RWPE1 (cell line): ENCODE measurements at regions not wholly inside any gene's neighbourhood (a gene's known extent, or its start where the extent isn't known, plus 50 kb on each side); places are given as distances from the start of the nearest gene placed in this dataset.

Source experiments
- CTCF ChIA-PET: fragments of 350-600 bp; sonication (Branson Sonifier 250); formaldehyde crosslinking; extraction: SDS; loops from one replicate; lab custom pipeline; 2021; lab: Yijun Ruan, JAX
- POLR2A ChIA-PET: fragments of 400-600 bp; formaldehyde crosslinking; extraction: SDS; loops from one replicate; lab custom pipeline; 2020; ENCODE audit warnings: antibody characterized with exemption; ENCODE audit not compliant: low non-redundant PET; lab: Yijun Ruan, JAX
- DNase-seq: peaks from one replicate; pipeline ENCODE4 v3.0.0; 2012; ENCODE audit warnings: low spot score
- H3K27ac ChIP-seq: fragments of 450-650 bp; 2 replicates; pipeline ENCODE4 v1.5.1; 2017
- TF ChIP-seq, protein P1 (sequence below): fragments of 450-650 bp; conservative IDR thresholded peaks from 2 replicates; pipeline ENCODE4 v1.5.1; 2017; ENCODE audit warnings: low read depth, mild to moderate bottlenecking

DNA sequence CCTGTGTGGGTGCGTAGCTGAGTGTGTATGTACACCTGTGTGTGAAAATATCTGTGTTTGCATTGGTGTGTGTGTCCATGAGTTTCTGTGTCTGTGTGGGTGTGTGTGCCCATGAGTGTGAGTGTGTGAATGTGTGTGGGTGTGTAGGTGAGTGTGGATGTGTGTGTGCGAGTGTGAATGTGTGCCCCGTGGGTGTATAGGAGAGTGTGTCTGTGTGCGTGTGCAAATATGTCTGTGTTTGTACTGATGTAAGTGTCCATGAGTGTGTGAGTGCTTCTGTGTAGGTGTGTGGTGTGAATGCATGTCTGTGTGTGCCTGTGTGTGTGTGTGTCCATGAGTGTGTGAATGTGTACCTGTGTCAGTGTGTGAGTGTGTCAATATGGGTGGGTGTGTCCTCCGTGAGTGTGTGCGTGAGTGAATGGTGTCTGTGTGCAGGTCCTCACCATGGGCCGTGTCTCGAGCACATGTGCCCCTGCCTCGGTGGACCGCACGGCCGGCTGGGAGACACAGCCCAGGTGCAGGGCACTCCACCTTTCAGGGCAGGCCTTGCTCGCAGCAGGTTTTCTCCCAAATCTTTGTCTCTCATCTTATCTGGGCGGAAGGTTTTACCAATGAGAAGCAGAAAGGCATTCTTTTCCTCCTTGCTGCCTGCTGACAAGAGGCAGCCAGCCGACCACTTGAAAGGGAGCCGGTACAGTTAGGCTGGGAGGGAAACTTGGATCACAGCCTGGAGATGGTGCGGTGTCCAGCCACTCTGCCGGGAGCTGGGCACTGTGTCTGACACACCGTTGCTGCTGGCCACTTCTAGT is 107.1 kb upstream of the FAM20C start:
- CTCF ChIA-PET, result no interaction called here
- POLR2A ChIA-PET, result no interaction called here
- TF ChIP-seq, protein P1, sequence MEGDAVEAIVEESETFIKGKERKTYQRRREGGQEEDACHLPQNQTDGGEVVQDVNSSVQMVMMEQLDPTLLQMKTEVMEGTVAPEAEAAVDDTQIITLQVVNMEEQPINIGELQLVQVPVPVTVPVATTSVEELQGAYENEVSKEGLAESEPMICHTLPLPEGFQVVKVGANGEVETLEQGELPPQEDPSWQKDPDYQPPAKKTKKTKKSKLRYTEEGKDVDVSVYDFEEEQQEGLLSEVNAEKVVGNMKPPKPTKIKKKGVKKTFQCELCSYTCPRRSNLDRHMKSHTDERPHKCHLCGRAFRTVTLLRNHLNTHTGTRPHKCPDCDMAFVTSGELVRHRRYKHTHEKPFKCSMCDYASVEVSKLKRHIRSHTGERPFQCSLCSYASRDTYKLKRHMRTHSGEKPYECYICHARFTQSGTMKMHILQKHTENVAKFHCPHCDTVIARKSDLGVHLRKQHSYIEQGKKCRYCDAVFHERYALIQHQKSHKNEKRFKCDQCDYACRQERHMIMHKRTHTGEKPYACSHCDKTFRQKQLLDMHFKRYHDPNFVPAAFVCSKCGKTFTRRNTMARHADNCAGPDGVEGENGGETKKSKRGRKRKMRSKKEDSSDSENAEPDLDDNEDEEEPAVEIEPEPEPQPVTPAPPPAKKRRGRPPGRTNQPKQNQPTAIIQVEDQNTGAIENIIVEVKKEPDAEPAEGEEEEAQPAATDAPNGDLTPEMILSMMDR, result no peak
- peak overlapping the region; percentile 29 for H3K27ac ChIP-seq
- DNase-seq, result no peak

DNA sequence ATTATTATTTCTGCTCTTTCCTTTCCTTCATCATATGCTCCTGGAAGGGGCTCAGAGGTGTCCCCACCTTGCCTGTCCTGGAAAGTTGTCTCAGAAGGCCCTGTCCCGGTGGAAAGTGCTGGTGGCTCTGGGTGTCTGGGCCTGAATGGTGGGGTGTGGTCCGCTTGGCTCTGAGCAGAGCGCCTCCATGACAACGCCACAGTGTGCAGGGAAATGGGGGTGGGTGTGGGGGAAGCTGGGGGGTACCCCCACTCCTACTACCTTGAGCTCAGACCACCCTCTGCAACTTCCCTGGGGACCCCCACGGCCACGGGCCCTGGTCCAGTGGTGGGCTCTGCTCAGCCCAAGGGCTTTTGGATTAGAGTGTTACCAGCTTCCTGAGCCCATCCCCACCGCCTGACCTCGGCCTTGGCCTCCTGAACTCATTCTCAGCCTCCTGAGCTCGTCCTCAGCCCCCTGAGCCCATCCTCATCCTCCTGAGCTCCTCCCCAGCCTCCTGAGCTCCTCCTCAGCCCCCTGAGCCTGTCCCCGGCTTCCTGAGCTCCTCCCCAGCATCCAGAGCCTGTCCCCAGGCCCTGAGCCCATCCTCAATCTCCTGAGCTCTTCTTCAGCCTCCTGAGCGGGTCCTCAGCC is 106.4 kb upstream of the FAM20C start:
- TF ChIP-seq, protein P1, result no peak
- POLR2A ChIA-PET, result no interaction called here
- CTCF ChIA-PET, result no interaction called here
- DNase-seq, result no peak
- peak overlapping the region; percentile 29 for H3K27ac ChIP-seq

DNA sequence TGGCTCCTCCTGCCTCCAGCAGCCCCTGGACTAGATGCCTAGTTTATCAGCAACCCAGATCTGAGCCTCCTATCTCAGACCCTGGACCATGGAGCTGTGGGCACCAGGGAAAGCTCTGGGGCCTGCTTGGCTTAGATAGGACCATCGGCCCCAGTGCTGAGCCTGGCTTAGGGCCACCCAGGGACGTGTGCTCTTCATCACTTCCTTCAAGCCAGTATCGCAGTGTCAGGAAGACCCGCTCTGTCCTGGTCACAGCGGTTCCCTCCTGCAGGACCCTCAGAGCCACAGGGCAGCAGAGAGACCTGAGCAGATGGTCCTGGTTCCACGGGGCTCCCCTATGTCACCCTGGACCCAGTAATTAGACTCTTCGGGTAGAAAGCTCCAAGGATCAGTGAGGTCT is 105.7 kb upstream of the FAM20C start:
- POLR2A ChIA-PET, result no interaction called here
- CTCF ChIA-PET, result no interaction called here
- TF ChIP-seq, protein P1, result no peak
- DNase-seq, result no peak
- 0 out of 2 replicates have a peak overlapping the region, but pooled peaks have one; percentile 29 for H3K27ac ChIP-seq

DNA sequence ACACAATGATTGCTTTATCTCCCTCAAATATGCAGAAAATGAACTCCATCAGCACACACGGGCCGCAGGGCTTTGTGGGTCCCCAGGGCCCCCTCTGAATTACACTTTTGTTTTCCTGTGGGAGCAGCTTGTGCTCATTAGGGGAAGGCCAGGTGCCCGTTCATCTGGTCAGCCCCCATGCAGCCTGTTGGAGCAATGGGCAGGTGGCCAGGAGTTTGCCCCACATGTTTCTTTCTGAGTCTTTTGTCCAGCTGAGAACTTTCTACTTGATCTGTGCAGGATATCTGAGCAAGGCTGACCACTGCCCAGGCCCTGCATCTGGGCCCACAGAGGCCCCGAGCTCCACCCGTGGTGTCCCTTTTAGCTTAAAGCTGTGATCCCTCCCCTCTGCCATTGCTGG is 105.3 kb upstream of the FAM20C start:
- peak overlapping the region; percentile 99; the same call in 1 of the 2 replicates for H3K27ac ChIP-seq
- ChIA-PET POLR2A (no interaction called here), CTCF (no interaction called here)
- no peak for DNase-seq
- TF ChIP-seq, protein P1, result no peak

DNA sequence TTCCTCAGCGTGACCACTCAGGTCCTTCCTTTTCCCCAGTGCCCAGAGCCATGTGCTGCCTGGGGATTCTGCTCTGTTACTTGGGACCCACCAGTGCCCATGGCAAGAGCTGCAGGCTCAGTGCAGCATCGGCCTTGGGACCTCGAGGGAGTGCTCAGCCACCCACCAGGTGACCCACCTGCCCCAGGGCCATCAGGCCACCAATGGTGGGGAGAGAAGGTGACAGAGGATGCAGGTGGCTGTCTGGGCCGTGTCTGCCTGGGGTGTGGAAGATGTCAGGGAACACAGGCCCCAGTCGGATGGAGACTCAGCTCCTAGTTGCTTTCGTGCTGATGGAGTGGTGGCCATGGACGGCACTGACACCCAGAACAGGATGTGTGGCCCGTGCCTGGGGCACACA is 104.7 kb upstream of the FAM20C start:
- ChIA-PET POLR2A (no interaction called here), CTCF (no interaction called here)
- H3K27ac ChIP-seq, result peak overlapping the region; percentile 99
- no peak for DNase-seq
- TF ChIP-seq, protein P1, result no peak

DNA sequence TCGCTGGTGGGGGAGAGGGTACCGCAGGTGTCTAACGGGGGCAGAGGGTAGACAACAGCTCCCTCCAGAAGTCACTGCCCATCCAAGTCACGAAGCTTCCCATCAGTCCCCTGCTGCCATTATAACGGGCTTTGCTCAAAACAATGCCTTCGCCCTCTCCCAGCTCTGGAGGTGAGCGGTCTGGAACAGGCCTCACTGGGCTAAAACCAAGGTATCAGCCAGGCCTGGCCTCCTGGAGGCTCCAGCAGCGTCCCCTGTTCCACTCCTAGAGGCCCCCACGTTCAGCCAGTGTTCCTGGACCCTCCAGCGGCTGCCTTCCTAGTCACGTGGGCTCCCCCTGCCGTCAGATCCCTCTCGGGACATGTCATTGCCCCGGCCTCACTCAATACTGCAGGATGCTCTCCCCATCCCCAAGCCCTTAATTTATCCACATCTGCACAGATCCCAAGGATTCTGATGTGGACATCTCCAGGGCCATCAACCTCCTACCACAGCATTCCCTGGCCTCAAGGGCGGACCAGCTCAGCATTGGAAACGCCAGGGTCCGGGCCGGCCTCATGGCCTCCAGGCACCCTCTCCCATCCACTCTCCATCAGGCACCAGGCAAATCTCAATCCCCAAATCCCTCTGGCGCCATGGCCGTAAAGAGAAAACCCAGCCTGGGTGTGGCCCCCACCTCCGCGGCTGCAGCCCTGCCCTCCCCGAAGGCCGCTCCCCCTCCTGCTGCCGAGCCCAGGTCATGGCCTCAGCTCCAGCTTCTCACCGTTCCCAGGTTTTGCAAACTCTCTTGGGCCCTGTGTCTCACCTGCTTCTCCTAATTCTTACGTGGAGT is 104.1 kb upstream of the FAM20C start:
- ChIA-PET CTCF (interaction anchor here (0.6 to 1.2 kb wide), 2 partner anchors 24 to 120 kb away, joined by 3 to 4 read pairs; no protein-coding TSS in a partner anchor), POLR2A (interaction anchor here (0.6 kb wide), 1 partner anchor 103 kb away, joined by 3 read pairs; no protein-coding TSS in a partner anchor)
- H3K27ac ChIP-seq, result peak overlapping the region; percentile 99

More for the DNA sequence above, 104.1 kb upstream of the FAM20C start:
- DNase-seq, result no peak
- TF ChIP-seq, protein P1, result no peak
